Uterus (tissue), 2 donors: ENCODE measurements at regions not wholly inside any gene's neighbourhood (a gene's known extent, or its start where the extent isn't known, plus 50 kb on each side); places are given as distances from the start of the nearest gene placed in this dataset.

Experiments
- POLR2A ChIP-seq, 2 donors: fragments of 450-650 bp; IDR thresholded peaks; one replicate each; pipeline ENCODE4 v1.6.1; 2016; ENCODE audit warnings: antibody characterized with exemption in 2 of 2, mild to moderate bottlenecking in 1 of 2, moderate library complexity in 1 of 2
- TF ChIP-seq, protein P1 (sequence below), 4 experiments: fragments of 200-600 bp in 2 of 4; fragments of 450-650 bp in 2 of 4; sonication (generic) in 2 of 4; IDR thresholded peaks; one replicate each; pipeline ENCODE4 v1.5.1; 2016 to 2019; ENCODE audit warnings: antibody characterized with exemption in 4 of 4, mild to moderate bottlenecking in 2 of 4, moderate library complexity in 1 of 4

DNA sequence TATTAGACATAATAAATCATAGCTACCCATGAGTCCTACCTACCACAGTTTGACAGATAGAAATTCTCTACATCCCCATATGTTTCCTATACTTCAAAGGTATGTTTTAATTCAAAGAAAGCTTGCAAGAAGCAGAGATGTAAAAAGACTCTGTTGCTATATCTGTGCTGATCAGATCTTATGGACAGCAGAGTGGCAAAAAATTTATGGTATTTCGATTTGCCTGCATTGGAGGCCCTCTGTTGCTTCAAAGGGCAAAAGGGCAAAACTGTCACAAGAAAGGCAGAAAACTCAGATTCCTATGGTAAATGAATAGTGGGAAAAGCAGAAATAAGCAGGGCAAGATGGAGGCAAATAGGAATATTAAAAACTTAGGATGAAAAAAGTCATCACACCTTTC lies 447.8 kb upstream of the SPHKAP start:
- TF ChIP-seq, protein P1, sequence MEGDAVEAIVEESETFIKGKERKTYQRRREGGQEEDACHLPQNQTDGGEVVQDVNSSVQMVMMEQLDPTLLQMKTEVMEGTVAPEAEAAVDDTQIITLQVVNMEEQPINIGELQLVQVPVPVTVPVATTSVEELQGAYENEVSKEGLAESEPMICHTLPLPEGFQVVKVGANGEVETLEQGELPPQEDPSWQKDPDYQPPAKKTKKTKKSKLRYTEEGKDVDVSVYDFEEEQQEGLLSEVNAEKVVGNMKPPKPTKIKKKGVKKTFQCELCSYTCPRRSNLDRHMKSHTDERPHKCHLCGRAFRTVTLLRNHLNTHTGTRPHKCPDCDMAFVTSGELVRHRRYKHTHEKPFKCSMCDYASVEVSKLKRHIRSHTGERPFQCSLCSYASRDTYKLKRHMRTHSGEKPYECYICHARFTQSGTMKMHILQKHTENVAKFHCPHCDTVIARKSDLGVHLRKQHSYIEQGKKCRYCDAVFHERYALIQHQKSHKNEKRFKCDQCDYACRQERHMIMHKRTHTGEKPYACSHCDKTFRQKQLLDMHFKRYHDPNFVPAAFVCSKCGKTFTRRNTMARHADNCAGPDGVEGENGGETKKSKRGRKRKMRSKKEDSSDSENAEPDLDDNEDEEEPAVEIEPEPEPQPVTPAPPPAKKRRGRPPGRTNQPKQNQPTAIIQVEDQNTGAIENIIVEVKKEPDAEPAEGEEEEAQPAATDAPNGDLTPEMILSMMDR (IDR thresholded peaks at IDR 0.05), result no peak
- no peak for TF ChIP-seq POLR2A (IDR thresholded peaks at IDR 0.05)
